A673 (cell line): ENCODE measurements at regions not wholly inside any gene's neighbourhood (a gene's known extent, or its start where the extent isn't known, plus 50 kb on each side); places are given as distances from the start of the nearest gene placed in this dataset.

Experiments
- EZH2 ChIP-seq: fragments of 200-600 bp; sonication (generic); IDR thresholded peaks from 2 replicates; pipeline ENCODE4 v1.6.1; 2017; ENCODE audit warnings: borderline replicate concordance, low read depth, mild to moderate bottlenecking, mixed read lengths, antibody characterized with exemption, low read length; ENCODE audit not compliant: poor library complexity, severe bottlenecking
- TF ChIP-seq, protein P1 (sequence below): fragments of 300-800, 200-600 bp; sonication (generic); conservative IDR thresholded peaks from 2 replicates; pipeline ENCODE4 v1.5.1; 2017; ENCODE audit warnings: low read depth, mild to moderate bottlenecking, antibody characterized with exemption, low read length, moderate library complexity, mixed read lengths

DNA sequence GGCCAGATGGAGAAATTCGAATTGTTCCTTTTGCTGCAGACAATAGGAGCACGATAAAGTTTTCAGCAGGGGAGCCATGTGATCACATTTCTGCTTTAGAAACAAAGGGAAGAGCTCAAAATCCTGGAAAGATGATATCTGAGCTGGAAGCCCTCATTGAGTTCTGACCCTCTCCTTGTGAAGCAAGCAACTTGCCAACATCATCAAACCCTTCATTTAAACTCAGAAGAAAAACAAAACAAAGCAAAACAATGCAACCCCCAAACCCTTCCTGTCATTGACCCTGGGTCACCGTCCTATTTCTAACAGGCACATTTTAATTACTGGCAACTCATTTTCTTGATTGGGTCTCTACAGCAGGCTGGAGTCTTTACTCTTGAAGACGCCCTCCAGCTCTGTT, 198.3 kb upstream of the ZNF32 start:
- TF ChIP-seq, protein P1, sequence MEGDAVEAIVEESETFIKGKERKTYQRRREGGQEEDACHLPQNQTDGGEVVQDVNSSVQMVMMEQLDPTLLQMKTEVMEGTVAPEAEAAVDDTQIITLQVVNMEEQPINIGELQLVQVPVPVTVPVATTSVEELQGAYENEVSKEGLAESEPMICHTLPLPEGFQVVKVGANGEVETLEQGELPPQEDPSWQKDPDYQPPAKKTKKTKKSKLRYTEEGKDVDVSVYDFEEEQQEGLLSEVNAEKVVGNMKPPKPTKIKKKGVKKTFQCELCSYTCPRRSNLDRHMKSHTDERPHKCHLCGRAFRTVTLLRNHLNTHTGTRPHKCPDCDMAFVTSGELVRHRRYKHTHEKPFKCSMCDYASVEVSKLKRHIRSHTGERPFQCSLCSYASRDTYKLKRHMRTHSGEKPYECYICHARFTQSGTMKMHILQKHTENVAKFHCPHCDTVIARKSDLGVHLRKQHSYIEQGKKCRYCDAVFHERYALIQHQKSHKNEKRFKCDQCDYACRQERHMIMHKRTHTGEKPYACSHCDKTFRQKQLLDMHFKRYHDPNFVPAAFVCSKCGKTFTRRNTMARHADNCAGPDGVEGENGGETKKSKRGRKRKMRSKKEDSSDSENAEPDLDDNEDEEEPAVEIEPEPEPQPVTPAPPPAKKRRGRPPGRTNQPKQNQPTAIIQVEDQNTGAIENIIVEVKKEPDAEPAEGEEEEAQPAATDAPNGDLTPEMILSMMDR: no peak
- no peak for TF ChIP-seq EZH2
